ENCODE measurements at regions not wholly inside any gene's neighbourhood (a gene's known extent, or its start where the extent isn't known, plus 50 kb on each side); places are given as distances from the start of the nearest gene placed in this dataset.
"Not testable (repeated sequence)": the region's sequence is repeated elsewhere in the genome, so short reads cannot be mapped to it uniquely, and the experiment has no call there.

DNA sequence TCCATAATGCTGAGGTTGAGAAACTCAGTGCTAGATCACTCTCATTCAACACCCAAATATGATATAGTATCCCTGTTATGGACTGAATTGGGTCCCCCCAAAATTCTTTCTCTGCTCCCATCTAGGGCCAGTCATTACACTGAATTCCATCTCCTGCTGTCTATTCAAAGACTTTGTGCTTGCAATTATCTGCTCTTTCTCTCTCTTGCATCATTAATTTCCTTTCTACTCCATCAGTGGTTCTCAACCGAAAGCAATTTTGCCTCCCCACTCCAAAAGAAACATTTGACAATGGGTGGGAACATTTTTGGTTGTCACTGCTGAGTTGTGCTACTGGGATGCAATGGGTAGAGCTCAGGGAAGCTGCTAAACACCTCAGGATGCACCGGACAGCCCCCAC, 271.5 kb upstream of the CDYL start:
- no peak for DNase-seq (ENCODE audit: low read depth in 2 of 2)

DNA sequence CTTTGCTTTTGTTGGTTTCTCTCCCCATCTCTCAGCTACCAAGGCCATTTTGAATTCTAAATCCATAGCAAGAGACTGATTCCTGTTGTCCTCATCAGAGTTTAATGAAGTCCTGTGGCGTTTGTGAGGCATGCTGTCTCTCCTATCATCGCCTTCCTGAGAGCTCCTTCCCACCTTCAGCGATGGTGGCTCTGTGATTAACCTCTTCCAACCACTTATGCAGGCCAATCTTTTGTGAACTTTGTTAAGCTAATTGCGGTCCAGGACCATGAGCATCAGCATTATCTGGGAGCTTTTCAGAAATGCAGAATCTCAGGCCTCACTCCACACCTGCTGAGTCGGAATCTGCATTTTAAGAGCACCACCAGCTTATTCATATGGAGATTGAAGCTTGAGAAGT, 272.5 kb upstream of the CDYL start:
- DNase-seq (ENCODE audit: low read depth in 2 of 2) = no peak

DNA sequence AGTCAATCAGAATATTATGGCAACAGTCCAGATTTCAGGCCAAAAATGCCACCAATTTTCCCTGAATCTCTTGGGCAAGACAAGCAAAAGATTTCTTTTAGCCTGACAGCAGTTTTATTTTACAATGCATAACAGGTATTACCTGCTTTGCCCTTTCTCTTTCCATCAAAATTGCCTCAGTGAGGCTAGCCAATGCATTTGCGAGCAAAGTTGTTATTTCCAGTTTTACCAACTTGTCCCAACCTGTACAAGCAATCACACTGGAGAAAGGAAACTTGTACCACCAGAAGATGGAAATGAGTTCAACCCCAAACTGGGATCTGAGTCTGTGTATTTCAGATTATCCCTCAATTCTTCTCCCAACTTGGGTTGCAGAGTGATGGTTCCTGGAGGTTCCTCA, 279.9 kb upstream of the CDYL start:
- no peak for DNase-seq (ENCODE audit: low read depth in 2 of 2)

DNA sequence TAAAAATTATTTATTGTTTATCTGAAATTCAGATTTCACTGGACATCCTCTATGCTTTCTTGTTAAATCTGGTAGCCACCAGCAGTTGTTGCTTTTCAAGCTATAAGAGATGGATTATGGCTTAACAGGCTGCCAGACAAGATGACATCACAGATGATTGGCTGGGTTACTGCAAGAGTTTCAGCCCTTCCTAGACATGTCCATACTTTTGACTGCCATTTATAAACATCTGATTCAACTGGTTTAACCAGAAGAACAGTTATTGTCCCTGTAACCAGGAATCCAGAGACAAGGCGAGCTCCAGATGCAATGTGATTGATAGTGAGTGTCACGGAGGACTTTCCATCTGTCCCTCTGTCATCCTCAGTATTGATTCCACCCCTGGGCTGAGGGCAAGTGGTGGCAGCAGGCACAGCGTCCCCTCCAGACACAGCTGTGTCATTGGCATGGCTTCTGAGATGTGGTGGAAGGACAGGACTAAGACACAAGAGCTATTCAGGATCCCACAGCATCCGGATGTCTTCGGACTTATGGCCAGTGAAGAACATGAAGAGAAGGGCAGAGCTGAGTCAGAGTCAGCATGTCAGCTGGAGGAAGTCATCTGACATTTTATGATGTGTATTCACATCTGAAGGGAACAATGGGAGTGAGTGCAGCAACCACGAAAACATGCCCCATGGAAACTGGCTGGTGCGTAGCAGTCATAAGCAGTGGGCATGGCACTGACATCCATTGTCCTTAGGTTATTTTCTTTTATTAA, 284.5 kb upstream of the CDYL start:
- no peak for DNase-seq (ENCODE audit: low read depth in 2 of 2)

DNA sequence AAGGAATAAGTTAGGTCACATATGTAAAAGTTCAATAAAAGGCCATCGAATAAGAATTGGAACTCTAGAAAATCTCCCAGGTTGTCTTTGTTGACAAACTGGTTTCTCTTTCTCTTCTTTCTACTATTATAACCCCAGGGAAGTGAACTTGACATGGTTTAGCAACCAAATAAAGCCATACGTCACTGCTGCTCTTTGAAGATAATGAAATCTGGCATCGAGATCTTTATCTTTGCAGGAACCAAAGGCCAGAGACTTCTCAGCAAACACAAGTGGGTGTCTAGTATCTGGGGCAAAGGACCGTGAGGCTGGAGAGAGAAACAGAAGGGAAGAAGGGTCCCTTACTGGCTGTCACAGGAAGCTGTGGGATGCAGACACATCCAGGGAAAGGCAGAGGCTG, 286.7 kb upstream of the CDYL start:
- no peak for DNase-seq (ENCODE audit: low read depth in 2 of 2)

DNA sequence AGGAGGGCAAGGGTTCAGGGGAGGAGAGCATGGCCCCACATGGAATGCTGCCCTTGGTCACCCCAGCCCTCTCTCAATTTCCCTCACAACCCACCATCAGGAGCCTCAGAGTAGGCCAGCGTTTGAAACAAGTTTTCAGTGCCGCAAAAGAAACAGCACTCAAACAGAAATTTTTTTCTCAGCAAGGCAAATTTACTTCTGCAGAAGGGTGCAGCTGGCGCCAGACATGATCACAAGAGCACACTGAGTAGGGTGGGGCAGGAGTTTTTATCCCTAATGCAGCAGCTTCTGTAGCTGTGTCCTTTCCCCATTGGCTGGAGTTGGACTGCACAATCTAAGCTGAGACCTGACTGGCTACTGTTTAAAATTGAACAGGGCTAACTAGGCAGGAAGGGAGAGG, 287.8 kb upstream of the CDYL start:
- DNase-seq (ENCODE audit: low read depth in 2 of 2) = no peak

DNA sequence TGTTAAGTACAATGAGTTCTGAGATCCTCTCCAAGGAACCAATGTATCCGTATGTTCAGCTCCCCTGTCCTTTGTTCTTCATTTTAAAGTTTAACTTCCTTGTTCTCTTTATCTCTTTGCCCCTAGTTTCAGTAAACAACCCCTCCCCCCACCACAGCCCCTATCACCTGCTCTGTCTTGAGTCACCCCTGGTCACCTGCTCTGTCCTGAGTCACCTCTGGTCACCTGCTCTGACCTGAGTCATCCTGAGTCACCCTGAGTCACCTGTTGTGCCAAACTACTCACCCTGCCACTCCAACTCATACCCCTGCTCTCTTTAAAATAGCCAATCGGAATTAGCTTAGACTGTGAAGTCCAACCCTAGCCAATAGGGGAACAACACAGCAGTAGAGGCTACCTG, 288.7 kb upstream of the CDYL start:
- DNase-seq (ENCODE audit: low read depth in 2 of 2) = no peak

DNA sequence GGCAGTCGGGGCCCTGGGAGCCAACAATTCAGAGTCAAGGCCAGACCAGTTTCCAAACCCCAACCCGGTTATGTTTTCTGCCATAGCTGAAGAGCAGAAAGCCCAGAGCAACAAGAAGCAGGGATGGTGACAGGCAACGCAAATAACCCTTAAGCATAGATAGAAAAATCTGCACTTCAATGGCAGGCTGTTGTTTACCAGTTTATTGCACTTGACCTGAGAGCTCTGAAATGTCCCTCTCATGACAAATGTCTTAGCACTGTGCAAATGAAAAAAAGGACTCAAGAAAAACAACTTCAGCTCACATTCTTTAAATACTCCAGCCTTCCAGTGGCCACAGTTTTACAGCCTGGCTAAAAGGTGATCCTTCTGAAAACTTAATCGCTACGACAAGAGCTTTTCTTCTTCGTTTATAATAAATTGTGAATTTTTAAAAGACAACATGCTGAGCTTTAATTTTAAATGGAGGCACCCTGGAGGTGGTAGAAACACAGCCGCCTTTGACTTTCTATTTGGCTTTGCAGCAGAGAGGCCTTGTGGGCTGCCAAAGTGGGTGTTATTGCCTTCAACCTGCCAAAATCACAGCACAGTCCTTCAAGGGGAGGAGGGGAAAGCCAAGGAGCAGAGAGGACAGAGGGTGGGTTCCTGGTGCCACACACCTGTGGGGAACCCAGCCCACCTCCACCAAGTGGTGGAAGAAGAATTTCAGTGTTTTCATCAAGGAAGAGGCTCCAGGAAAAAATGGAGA, 289.5 kb upstream of the CDYL start:
- no peak for DNase-seq (ENCODE audit: low read depth in 2 of 2)

DNA sequence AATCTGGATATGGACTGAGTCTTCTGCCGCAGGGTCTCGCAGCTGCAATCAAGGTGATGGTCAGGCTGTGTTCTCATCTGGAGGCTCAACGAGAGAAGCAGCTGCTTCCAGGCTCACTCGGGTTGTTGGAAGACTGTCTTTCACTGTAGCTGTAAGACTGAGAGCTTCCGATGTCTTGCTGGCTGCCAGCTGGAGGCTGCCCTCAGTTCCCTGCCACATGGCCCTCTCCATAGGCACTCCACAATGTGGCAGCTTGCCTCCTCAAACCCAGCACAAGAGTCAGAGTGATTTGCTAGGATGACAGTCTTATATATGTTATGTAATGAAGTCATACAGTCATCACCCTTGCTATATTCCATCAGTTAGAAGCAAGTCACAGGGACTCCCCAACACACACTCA, 290.5 kb upstream of the CDYL start:
- DNase-seq (ENCODE audit: low read depth in 2 of 2) = no peak

DNA sequence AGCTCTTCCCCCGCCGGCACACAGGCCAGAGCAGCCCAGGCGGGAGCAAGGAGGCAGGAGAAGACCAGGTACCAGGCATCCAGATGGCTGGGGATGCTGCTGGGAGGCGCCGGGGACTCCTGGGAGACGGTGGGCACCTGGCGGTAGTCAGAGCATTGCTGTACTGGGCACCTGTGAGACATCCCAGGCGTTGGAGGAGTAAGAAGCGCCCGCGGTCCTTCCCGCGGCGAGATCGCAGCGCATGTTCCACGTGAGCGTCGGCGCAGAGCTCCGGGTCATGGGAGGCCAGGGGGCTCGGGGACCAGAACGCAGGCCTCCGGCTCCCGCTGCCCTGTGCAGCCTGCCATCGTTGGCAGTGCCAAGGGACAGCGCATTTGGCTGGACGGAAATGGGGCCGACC, 293.7 kb upstream of the CDYL start:
- DNase-seq (ENCODE audit: low read depth in 2 of 2) = no peak

DNA sequence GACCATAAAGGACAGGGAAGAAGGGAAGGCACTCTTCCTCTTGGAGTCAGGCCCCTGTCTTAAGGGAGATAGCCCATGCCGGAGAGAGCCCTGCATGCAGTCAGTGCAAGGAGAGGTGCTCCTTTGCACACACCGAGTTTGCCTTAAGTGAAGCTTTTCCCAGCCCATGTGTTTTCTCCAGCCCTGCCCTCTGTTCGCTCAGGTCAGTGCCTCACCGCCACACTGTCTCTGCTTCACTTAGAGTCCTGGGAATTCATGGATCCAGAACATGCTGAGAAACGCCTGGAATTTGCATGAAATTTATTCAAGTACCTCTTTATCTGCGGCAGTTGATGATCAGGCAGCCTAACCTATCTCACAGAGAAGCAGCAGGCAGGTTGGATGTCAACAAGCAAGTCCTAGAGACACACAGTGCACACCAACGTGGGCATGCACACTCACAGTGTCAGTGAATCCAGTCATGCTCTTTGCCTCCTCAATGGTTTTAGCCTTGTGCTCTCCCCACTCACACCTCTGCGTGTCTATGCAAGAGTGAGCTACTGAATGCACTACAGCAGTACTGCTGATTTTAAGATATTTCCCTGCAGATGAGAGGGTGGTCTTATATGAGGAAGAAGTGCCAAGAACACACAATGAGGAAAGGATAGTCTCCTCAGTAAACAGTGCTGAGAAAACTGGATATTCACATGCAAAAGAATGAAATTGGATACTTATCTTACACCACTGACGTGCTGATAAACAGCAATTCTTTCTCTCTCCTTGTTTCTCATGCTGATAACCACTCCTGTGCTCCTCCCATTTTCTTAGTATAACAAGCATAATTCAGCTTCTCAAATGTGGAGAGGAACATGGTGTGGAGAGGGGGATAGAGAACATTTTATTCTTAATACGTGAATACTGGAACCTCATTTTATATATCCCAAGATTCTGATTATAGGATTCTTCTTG, 295.1 kb upstream of the CDYL start:
- no peak for DNase-seq (ENCODE audit: low read depth in 2 of 2)

DNA sequence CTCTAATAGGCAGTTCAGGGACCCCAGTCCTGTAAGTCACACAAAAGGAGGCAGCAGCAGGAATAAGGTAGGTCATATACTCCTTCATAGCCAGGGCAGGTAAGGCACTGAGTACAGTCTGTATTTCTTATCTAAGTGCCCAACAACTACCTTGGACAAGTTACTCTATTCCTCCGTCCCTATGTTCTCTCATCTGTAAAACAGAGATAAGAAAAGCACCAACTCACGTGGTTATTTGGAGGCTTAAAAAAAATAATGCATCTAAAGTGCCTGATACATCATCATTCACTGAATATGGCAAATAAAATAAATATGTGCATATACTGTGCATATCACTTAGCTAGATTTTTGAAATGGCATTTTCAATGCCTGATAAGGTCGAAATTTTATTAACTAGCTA, 298.1 kb upstream of the CDYL start:
- no peak for DNase-seq (ENCODE audit: low read depth in 2 of 2)

DNA sequence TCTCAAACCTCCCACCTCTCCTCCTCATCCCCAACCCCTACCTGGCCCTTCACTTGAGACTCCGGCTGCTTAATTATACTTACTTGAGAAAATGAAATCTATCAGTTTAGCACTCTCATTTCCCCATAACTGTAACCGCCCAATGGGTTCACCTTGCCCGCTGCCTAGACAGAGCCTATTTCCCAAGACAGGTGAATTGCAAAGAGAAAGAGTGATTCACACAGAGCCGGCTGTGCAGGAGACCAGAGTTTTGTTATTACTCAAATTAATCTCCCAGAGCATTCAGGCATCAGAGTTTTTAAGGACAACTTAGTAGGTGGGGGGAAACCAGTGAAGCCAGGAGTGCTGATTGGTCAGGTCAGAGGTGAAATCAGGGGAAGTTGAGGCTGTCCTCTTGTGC, 301.4 kb upstream of the CDYL start:
- DNase-seq (ENCODE audit: low read depth in 2 of 2) = no peak

DNA sequence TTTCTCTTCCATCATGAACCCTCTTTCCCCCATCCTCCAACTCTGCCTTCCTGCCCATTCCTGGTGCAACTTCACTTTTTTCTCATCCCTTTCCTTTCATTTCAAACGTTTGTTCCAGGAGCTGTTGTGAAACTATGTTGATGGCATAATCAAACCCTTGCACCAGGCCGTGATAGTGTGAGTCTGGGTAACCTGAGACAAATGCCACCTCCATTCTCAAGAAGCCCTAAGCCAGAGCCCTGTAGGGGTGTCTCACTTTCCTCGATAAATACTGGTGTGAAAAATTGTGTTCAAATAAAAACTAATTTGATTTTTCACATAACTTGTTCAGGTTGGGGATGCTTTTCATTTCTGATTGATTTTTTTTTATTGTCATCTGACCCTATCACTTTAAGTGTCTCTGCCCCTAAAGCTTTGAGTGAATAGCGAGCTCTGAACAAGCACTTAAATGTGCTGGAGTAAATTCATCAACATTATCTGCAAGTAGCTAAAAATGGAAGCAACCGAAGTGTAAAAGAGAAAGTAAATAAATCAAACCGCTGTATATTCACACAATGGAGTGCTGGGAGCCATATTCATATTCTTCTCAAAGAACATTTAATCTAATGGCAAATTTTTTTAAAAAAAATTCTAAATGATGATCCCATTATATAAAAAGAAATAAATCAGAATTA, 303.1 kb upstream of the CDYL start:
- no peak for DNase-seq (ENCODE audit: low read depth in 2 of 2)

DNA sequence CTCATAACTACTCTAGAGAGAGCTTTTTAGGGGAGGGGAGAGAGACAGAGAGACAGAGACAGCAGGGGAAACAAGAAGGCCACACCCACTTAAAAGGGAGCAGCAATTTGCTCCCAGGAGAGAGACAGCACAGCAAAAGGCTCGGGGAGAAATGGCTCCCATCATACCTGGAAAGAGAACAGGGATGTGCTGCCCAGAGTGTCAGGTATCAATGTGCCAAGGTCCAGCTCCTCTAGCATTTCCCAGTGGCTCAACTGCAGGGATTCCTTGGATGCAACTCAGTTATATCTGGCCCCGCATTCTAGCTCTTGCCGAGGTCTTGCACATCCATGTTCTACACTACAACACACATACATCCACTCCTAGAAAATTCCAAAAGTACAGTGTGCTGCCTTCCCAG, 304.0 kb upstream of the CDYL start:
- DNase-seq (ENCODE audit: low read depth in 2 of 2) = no peak

DNA sequence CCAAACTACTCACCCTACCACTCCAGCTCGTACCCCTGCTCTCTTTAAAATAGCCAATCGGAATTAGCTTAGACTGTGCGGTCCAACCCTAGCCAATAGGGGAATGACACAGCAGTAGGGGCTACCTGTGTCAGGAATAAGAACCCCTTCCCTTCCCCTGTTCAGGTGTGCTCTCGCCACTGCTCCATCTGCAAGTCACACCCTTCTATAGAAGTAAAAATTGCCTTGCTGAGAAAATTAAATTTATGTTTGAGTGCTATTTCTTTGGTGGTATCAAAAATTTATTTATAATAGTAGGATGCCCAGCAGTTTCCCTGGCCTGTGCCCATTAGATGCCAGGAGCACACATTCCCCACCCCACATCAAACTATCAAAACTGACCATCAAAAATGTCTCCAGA, 304.7 kb upstream of the CDYL start:
- not testable (repeated sequence) for DNase-seq (ENCODE audit: low read depth in 2 of 2)

DNA sequence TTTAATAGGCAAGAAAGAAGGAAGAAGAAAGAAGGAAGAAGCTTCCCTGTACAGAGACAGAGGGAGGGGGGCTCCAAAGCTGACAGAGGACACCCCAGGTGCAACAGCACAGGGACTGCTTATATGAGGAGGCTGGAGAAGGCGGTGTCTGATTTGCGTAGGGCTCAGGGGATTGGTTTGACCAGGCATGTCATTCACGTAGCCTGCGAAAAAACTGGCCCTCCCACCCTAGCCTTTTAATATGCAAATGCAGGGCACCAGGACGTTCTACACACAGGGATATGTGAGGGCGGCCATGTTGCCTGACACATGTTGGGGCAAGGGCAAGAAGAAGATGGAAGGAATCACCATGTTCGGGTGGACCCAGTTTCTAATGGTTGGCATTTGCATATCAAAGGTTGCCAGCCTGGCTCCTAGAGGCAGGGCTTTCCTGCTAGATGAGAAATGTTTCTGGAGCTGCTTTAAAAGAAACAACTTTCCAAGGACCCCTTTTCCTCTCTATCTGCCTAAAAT, 305.4 kb upstream of the CDYL start:
- no peak for DNase-seq (ENCODE audit: low read depth in 2 of 2)

DNA sequence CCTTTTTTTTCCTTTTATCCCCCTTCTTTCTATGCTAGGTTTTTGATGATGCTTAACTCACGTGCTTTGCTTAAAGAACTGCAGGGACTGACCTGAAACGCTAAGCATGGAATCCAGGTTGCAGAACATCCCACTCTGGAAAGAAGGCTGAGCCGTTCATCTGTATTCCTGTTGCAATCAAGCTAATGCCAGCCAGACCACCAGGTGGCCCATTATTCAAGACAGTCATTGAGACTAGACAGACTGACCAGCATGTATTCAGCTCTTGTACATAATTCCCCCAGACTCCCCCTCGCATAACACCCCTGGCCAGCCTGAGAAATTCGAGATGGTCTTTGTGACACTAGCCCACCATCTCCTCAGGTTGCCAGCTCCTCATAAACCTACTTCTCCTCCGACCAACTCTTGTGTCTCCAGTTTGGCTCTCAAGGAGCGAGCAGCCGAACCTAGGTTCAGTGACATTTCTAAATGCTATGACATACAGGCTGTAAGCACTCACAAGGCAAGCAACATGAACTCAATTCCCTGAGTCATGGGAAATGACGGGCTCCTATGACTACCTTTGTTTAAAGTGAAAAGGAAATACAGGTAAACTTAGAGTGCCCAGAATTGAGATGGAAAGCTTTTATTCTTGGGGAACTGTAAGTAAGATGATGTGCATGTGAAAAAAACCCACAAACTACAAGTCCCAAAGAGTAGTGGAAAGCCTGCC, 309.3 kb upstream of the CDYL start:
- no peak for DNase-seq (ENCODE audit: low read depth in 2 of 2)

DNA sequence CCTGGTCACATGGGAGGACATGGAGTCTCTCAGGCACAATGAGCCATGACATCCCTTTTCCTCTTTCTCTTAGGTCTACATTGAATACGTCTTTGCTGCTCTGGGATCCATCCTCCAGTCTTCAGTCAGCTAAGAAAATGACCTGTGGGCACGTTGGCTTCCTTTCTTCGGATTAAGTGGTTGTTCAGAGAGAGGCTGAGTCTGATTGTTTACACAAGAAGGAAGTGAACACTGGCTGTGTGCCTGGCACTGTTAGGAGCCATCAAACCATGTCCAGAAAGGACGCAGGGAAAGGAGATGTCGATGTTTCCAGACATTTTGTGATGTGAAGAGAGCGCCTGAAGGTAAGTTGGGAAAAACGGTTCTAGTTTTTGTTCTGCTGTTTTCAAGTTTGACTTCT, 309.9 kb upstream of the CDYL start:
- DNase-seq (ENCODE audit: low read depth in 2 of 2) = no peak

DNA sequence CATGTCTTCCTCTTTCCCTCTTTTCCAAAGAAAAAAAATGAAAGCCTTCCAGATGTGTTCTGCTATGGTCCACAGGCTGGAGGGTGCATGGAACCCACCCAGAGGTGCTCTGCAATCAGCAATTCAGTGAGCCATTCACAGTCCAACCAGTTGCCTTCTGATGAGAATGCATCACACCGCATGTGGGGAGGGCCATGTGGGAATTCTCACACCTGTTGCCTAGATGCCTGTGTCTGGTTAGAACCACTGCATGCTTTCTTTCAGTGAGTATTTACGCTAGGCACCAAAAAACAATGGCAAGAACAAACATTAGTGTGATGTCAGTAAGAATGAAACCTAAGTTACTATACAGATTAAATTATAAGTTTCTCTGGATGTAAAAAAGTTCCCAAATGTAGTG, 311.6 kb upstream of the CDYL start:
- no peak for DNase-seq (ENCODE audit: low read depth in 2 of 2)

DNA sequence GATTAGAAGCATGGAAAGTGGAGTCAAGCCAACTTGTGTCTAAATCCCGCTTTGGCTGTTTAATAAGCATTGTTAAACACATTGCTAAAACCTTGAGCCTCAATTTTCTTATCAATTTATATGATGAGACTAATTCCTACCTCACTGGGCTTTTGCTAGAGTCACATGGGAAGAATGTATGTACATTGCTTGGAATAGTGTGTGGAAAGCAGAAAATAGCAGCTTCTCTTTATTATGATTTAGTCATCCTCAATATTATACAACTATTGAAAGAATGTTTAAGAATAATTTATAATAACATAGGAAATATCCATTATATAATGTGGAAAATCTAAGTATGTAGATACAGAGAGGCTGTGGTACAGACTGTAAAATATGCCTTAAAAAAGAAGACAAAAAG, 313.0 kb upstream of the CDYL start:
- DNase-seq (ENCODE audit: low read depth in 2 of 2) = no peak
